ENCODE measurements at regions not wholly inside any gene's neighbourhood (a gene's known extent, or its start where the extent isn't known, plus 50 kb on each side); places are given as distances from the start of the nearest gene placed in this dataset.

GRCh38 chr14:96637521-96637920 lies 135.3 kb downstream of the PAPOLA start:
- ATAC-seq (no peak), DNase-seq (ENCODE audit: low read depth, low spot score) (no peak)
- no peaks in the 10 kb centered on the region for H3K9me2 ChIP-seq (ENCODE audit: insufficient read depth)
- no peak overlapping the region for H3K4me3 ChIP-seq (replicated peaks in 1 of 2; ENCODE audit: low read depth in 1 of 2, low read length in 2 of 2)
- no peak overlapping the region for H3K27ac ChIP-seq (ENCODE audit: low read depth, low read length)
- H3K4me2 ChIP-seq (ENCODE audit: low read length), result no peak overlapping the region
- ChIA-PET POLR2A (no interaction called here), RAD21 (ENCODE audit: low non-redundant PET in 1 of 2, low total read pairs in 2 of 2, uncharacterized antibody in 2 of 2, unreplicated experiment in 2 of 2) (no interaction called here), CTCF (no interaction called here)
- H3K4me1 ChIP-seq (ENCODE audit: control insufficient read depth in 1 of 2, insufficient read depth in 2 of 2, low read length in 2 of 2), result no peaks in the 10 kb centered on the region
- no peaks in the 10 kb centered on the region for H3K79me2 ChIP-seq (ENCODE audit: insufficient read depth, low read length)
- no peak overlapping the region for H3K9ac ChIP-seq (ENCODE audit: low read length)
- no peak overlapping the region for H2AFZ ChIP-seq (ENCODE audit: low read depth, low read length, poor library complexity, severe bottlenecking)
- TF ChIP-seq CTCF (IDR thresholded peaks at IDR 0.05 in 2 of 3, conservative IDR thresholded peaks at IDR 0.05 in 1 of 3; ENCODE audit: borderline replicate concordance in 1 of 3, insufficient read depth in 1 of 3, low read depth in 2 of 3, low read length in 2 of 3) (no peak), ATF3 (IDR thresholded peaks at IDR 0.05) (no peak)
- H3K27me3 ChIP-seq (ENCODE audit: insufficient read depth, low read length), result no peaks in the 10 kb centered on the region
- no peaks in the 10 kb centered on the region for H3K36me3 ChIP-seq (ENCODE audit: control insufficient read depth in 1 of 2, insufficient read depth in 2 of 2, low read length in 2 of 2)
- no peaks in the 10 kb centered on the region for H3K9me3 ChIP-seq (ENCODE audit: control insufficient read depth in 1 of 2, insufficient read depth in 1 of 2, low read depth in 1 of 2, low read length in 2 of 2)
- BruUV-seq (replicated peaks), result no TSS peak
- no peaks in the 10 kb centered on the region for H4K20me1 ChIP-seq (ENCODE audit: insufficient read depth)
- intact Hi-C loops (cut with micrococcal nuclease), result no loop called here

GRCh38 chr14:96638041-96638855 lies 136.1 kb downstream of the PAPOLA start:
- H3K4me1 ChIP-seq (ENCODE audit: control insufficient read depth in 1 of 2, insufficient read depth in 2 of 2, low read length in 2 of 2), result no peaks in the 10 kb centered on the region
- RAD21 ChIA-PET (ENCODE audit: low non-redundant PET in 1 of 2, low total read pairs in 2 of 2, uncharacterized antibody in 2 of 2, unreplicated experiment in 2 of 2), result no interaction called here
- H3K4me2 ChIP-seq (ENCODE audit: low read length), result no peak overlapping the region
- intact Hi-C loops (cut with micrococcal nuclease), result no loop called here
- POLR2A ChIA-PET, result no interaction called here
- no peaks in the 10 kb centered on the region for H3K79me2 ChIP-seq (ENCODE audit: insufficient read depth, low read length)
- TF ChIP-seq ATF3 (IDR thresholded peaks at IDR 0.05), result no peak
- H3K36me3 ChIP-seq (ENCODE audit: control insufficient read depth in 1 of 2, insufficient read depth in 2 of 2, low read length in 2 of 2), result no peaks in the 10 kb centered on the region
- no peak overlapping the region for H3K4me3 ChIP-seq (replicated peaks in 1 of 2; ENCODE audit: low read depth in 1 of 2, low read length in 2 of 2)
- H3K27ac ChIP-seq (ENCODE audit: low read depth, low read length), result no peak overlapping the region
- H3K27me3 ChIP-seq (ENCODE audit: insufficient read depth, low read length), result no peaks in the 10 kb centered on the region
- DNase-seq (ENCODE audit: low read depth, low spot score) (no peak), ATAC-seq (no peak)
- no peak overlapping the region for H3K9ac ChIP-seq (ENCODE audit: low read length)
- BruUV-seq (replicated peaks), result no TSS peak
- no peaks in the 10 kb centered on the region for H3K9me3 ChIP-seq (ENCODE audit: control insufficient read depth in 1 of 2, insufficient read depth in 1 of 2, low read depth in 1 of 2, low read length in 2 of 2)
- H3K9me2 ChIP-seq (ENCODE audit: insufficient read depth), result no peaks in the 10 kb centered on the region
- no peaks in the 10 kb centered on the region for H4K20me1 ChIP-seq (ENCODE audit: insufficient read depth)
- H2AFZ ChIP-seq (ENCODE audit: low read depth, low read length, poor library complexity, severe bottlenecking), result no peak overlapping the region
- CTCF ChIA-PET, result no interaction called here
